Stomach (tissue), 4 donors: ENCODE measurements at regions not wholly inside any gene's neighbourhood (a gene's known extent, or its start where the extent isn't known, plus 50 kb on each side); places are given as distances from the start of the nearest gene placed in this dataset.

Experiments used
- POLR2A ChIP-seq, 4 donors: fragments of 450-650 bp; IDR thresholded peaks; one replicate each; pipeline ENCODE4 v1.6.1; 2016; ENCODE audit warnings: antibody characterized with exemption in 4 of 4, control low read depth in 2 of 4, mild to moderate bottlenecking in 1 of 4, moderate library complexity in 1 of 4
- TF ChIP-seq, protein P1 (sequence below), 7 experiments: fragments of 450-650 bp in 4 of 7; fragments of 200-600 bp in 3 of 7; sonication (generic) in 3 of 7; IDR thresholded peaks; one replicate each; pipeline ENCODE4 v1.5.1; 2016 to 2019; ENCODE audit warnings: antibody characterized with exemption in 7 of 7, control low read depth in 2 of 7, mild to moderate bottlenecking in 1 of 7

DNA sequence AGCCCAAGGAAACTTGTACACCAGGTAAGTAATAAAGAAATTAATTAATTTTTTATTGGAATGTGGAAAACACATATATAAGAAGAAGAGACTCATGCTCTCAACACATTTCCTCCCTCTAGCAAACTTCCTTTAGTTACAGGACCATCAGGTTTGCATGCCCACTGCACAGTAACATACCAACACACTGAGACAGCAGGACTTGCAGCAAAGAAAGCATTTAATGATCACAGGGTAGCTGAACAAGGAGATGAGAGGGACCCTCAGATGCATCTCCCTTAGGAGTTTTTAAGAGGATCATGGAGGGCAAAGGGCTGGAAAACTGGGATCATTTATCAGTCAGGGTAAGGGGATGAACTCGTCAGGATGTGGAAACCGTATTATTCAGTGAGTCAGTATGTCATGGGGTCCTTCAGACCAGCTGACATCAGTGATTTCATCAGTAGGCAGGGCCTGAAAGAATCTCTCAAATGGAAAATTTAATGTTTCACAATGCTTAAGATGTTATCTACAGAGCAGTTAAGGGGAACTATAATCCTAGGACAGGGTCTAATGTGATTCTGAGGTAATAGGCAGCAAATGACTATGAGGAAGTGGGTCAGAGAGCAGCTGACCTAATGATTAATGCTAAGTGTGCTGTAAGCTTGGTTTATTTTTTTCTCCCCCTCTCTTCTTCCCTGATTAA lies 193.8 kb upstream of the RND3 start:
- TF ChIP-seq, protein P1, sequence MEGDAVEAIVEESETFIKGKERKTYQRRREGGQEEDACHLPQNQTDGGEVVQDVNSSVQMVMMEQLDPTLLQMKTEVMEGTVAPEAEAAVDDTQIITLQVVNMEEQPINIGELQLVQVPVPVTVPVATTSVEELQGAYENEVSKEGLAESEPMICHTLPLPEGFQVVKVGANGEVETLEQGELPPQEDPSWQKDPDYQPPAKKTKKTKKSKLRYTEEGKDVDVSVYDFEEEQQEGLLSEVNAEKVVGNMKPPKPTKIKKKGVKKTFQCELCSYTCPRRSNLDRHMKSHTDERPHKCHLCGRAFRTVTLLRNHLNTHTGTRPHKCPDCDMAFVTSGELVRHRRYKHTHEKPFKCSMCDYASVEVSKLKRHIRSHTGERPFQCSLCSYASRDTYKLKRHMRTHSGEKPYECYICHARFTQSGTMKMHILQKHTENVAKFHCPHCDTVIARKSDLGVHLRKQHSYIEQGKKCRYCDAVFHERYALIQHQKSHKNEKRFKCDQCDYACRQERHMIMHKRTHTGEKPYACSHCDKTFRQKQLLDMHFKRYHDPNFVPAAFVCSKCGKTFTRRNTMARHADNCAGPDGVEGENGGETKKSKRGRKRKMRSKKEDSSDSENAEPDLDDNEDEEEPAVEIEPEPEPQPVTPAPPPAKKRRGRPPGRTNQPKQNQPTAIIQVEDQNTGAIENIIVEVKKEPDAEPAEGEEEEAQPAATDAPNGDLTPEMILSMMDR (IDR thresholded peaks at IDR 0.05) = no peak
- TF ChIP-seq POLR2A (IDR thresholded peaks at IDR 0.05) = no peak
